ENCODE measurements at regions not wholly inside any gene's neighbourhood (a gene's known extent, or its start where the extent isn't known, plus 50 kb on each side); places are given as distances from the start of the nearest gene placed in this dataset.

GRCh38 chr2:145644820-145645302, 1124.9 kb upstream of the ZEB2 start:
- DNase-seq: peak; percentile 3

- DNase-seq: no peak
These were observed 1118.8 kb upstream of the ZEB2 start for GRCh38 chr2:145638675-145639074.

DNA sequence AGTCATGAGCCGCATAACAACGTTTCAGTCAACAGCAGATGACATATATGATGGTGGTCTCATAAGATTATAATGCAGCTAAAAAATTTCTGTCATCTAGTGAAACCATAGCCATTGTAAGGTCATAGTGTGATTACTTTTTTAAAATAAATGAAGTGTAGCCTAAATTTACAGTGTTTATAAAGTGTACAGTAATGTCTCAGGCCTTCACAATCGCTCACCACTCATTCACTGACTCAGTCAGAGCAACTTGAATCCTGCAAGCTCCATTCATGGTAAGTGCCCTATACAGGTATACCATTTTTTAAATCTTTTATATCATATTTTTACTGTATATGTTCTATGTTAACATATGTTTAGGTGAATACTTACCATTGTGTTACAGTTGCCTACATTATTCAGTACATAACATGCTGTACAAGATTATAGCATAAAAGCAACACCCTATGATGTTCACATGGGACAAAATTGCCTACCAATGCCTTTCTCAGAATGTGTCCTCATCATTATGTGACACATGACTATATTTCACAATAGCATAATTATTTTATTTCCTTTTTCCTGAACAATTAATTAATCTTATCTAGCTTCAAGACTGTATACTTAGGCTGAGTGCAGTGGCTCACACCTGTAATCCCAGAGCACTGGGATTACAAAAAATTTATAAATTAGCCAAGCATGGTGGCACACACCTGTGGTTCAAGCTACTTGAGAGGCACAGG, 1115.9 kb upstream of the ZEB2 start:
- no peak for DNase-seq

DNA sequence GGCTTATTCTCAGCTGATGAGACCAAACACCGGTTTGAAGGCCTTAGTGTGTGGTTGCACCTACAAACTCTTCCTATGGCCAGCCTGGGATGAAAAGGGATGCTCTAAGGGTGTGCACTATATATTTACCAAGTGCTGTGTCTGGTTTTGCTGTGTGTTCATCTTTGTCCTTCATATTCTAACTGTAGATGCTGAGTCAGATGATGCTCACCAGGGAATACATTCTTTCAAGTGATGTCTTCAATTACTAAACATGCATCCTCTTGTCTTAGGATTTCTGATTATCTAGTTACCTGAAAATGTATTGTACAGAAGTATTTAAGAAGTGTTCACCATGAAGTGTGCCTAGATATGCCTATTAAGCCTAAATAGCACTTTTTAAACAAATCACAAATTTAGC, 1111.6 kb upstream of the ZEB2 start:
- DNase-seq: no peak

- DNase-seq: no peak
These were observed 1106.4 kb upstream of the ZEB2 start for GRCh38 chr2:145626301-145626700.

DNA sequence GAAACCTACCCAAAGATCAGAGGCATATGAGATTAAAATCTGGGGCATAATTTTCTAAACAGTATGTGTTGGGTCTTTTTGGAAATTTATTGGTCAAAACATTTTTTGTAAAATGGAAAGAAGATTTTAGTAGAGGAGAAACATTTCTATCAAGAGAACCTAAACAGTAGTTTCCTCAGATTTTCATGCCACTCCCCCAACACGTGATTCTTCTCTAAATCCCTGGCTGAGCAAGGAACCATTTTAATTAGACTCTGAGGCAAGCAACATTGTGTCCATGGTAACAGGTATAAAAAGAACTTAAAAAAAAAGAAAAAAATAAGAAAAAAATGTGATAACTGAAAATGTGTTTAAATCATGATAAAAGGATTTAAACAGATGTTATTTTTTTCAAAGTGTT, 1105.2 kb upstream of the ZEB2 start:
- no peak for DNase-seq

- no peak for DNase-seq
These were observed 1103.2 kb upstream of the ZEB2 start for GRCh38 chr2:145623136-145623535.

DNA sequence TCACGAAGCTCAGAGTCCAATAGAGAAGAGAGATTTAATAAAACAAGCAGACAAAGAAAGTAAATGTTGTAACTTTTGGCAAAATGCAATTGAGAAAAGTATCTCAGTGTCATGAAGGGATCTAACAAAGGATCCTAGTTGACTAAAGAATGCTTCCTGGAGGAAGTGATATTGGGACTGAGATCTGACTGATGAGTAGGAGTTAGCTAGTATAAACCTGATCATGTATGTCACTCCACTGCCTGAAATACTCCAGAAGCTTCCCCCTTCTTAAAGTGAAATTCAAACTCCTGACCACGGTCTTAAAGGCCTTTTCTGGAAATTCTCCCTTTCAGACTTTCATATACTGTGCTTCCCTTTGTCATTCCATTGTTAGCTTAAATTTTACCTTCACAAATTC, 1102.4 kb upstream of the ZEB2 start:
- no peak for DNase-seq

- no peak for DNase-seq
These were observed 1098.0 kb upstream of the ZEB2 start for GRCh38 chr2:145617906-145618305.

DNA sequence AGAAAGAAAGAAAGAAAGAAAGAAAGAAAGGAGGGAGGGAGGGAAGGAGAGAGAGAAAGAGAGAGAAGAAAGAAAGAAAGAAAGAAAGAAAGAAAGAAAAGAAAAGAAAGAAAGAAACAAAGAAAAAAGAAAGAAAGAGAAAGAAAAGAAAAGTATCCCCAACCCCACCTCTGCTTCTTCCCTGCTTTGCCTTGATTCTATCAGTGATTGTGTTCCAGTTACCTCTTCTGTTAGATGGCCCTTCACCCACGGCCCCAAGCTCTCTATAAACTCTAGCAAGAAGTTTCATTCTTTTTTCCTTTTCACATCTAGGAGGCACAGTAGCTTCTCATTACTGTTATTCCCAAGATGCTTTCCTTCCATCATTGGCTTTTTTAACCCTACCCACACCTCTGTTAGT, 1097.5 kb upstream of the ZEB2 start:
- DNase-seq: no peak

GRCh38 chr2:145615626-145616025, 1095.7 kb upstream of the ZEB2 start:
- no peak for DNase-seq

GRCh38 chr2:145609951-145610350, 1090.0 kb upstream of the ZEB2 start:
- no peak for DNase-seq

DNA sequence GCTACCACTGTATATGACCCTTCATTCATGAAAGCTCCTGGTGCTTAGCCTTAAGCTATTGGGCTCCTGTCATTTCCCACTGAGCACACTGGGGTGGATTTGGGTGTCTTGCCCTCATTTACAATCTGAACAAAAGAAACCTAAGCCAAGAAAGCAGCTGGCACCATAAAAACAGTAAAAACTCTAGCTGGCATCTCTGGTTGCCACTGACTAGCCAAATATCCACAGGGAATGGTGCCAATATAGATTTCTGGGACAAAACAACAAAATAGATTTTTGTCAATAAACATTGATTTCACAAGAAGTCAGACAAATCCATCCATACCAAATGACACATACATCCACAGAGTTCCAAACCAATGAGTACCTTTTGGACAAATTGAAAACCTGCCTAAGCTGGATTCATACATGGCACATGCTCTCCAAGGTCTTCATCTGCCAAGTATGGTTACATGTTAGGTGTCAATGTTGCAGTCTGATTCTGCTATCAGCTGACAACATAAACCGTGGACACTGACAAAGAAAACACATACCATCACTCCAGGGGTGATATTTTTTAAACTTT, 1081.5 kb upstream of the ZEB2 start:
- no peak for DNase-seq

- DNase-seq: no peak
These were observed 1080.9 kb upstream of the ZEB2 start for GRCh38 chr2:145600811-145601210.

GRCh38 chr2:145599756-145600155, 1079.8 kb upstream of the ZEB2 start:
- no peak for DNase-seq

DNA sequence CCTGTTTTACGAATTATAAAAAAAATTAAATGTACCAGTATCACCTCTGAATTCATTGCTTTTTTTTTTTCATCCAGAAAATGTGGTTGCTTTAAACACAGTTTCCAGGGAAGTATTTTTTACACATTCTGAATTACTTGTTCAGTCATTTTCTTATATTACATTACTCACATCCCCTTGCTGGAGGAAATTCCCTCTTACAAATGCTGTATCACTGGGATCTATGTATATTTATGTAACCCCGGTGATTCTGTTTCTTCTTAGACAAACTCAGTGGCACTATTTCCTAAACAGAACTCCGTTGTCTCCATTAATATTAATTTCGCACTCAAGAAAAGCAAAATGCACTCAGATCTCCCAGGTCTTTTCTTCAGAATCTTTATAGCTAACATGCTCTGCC, 1078.5 kb upstream of the ZEB2 start:
- DNase-seq: no peak

GRCh38 chr2:145597809-145598208, 1077.9 kb upstream of the ZEB2 start:
- no peak for DNase-seq

- DNase-seq: no peak
These were observed 1077.1 kb upstream of the ZEB2 start for GRCh38 chr2:145597006-145597405.

DNA sequence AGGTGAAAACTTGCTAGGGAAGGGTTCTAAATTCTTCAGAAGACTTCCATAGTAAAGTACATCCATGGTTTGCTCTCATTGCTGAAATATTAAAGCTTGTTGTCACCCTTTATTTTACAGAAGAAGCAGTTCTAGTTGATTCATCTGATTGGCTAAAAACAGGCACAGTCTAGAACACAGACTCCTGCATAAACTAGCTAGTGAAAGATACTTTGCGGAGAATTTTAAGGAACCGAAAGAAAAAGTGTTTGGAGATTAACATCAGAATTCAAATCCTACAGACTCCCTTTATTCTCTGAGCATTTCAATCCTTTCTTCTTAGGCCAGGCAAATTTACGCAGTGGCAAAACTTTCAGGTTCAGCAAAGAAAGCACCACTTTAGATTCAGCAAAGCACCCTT, 1076.5 kb upstream of the ZEB2 start:
- DNase-seq: no peak

DNA sequence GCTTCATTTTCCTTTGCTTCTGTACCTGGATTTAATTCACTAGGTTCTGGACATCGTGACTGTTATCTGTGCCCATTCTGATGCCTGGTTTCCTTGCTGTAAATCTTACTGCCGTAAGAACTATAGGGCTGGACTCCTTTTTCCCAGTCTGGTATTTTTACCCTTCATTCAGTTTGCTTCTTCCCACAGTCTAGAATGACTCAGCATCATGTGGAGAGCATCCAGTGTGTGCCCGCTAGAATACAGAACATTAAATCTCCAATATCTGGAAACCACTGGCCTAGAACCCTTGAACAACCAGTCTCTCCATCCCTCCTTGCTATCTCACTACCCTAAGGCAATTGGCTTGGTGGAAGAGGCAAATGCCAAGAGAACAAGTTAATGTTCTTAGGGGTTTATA, 1075.4 kb upstream of the ZEB2 start:
- DNase-seq: no peak

DNA sequence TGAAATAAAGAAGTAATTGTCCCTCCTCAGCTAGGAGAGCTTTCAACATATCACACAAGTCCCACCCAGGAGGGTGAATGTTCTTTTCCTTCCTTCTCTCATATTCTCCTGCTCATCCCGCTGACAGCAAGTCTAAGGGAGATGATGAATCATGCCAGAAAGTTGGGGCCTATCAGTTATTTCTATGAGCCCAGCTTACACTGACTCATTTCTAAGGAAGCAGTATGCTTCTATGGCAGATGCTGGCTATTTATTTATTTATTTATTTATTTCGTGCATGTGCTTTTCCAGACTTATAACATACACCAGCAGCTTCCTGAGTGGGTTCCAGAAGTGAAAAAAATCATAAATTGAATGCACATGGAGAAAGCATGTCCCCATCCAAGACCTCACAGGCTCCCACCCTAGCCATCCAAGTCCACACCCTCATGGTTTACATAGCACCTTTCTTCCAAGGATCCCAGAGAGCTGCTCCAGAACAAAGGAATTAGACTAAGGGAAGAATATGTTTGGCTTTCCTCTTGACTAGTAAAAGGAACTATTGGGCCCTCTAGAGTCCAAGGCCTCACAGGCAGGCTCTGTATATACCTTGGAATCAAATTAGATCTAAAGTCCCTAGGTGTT, 1074.2 kb upstream of the ZEB2 start:
- DNase-seq: no peak

DNA sequence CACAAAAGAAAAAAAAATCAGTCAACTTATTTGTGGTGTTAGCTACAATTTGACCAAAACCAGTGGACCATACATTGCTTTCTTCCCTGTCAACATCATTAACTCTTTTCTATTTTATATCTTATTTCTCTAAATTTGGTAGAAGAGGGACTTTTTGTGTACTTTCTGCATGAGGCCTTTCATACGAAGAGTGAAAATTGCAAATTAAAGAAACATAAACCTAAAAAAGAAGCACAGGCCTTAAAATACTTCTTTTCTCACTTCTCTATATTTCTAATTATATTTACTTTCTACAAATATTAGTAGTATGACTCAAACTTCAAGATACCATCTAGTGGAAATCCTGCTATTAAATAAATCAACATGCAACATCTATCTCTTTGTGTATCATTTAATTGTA, 1073.4 kb upstream of the ZEB2 start:
- no peak for DNase-seq

- DNase-seq: no peak
These were observed 1072.4 kb upstream of the ZEB2 start for GRCh38 chr2:145592361-145592760.

DNA sequence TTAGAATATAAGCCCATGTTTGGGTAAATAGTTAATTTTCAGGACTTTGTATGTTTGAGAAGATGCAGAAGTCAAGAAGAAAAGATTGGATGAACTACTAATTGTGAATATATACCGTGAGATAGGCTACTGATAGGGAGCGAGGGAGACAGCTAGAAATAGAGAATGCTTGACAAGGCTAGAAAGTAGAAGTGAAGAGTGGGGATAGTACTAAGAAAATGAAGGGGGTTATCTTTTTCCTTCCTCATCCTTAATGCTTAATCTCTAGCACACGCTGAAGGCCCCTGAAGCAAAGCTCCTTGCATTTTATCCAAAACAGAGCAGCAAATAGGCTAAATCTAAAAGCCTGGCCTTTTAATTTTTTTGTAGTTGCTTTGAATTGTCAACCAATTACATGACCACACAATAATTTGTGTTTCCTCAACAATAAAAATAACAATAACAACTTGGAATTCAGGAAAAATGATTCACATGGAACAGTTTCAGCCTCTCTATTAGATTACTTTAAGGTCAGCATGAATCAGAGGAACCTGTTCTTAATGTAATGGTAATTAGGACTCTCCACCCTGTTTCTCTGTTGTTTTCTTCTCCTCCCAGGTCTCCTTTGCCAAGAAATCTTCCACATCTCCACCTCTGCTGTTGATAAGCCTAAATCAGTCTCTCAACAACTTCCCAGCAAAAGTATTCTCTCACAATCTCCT, 1071.3 kb upstream of the ZEB2 start:
- DNase-seq: no peak
